ENCODE measurements at regions not wholly inside any gene's neighbourhood (a gene's known extent, or its start where the extent isn't known, plus 50 kb on each side); places are given as distances from the start of the nearest gene placed in this dataset.
A peak's percentile ranks its signal among the peaks of the same experiment; 100 is the strongest.

DNA sequence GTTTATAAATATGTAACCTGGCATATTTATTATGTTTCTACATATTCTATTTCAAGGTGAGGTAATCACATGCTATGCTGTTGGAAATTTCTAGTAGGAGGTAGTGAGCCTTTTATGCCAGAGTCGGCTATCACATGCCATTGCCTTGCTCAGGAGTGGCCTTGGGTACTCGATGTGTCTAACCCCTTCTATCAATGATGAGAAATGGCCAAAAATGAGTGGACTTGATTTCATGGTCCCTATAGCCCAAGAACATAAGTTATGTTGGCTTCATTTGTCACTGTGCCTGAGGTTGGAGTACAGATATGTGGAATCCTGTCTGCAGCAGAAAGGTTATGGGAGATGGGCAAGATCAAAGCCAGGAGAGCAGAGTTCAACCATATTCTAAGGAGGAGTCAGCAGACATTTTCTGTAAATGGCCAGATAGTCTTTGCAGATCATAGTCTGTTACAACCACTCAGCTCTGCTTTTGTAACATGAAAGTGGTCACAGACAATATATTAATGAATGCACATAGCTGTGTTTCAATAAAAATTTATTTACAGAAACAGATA lies 554.4 kb downstream of the PDCD6IP start:
- DNase-seq: no peak
- intact Hi-C loops (cut with DNase I, micrococcal nuclease): no loop called here
- ATAC-seq: no peak
- no peaks in the 10 kb centered on the region for H3K9me3 Mint-ChIP-seq (ENCODE audit: low read depth)
- H3K4me3 Mint-ChIP-seq: no peak overlapping the region
- no peaks in the 10 kb centered on the region for H3K4me1 Mint-ChIP-seq
- no peak overlapping the region for H3K27ac Mint-ChIP-seq
- H3K36me3 Mint-ChIP-seq (ENCODE audit: low read depth): no peaks in the 10 kb centered on the region
- POLR2A ChIA-PET: no interaction called here
- H3K27me3 Mint-ChIP-seq: no peaks in the 10 kb centered on the region
- CTCF ChIA-PET: no interaction called here

GRCh38 chr3:34357461-34357860 lies 559.0 kb downstream of the PDCD6IP start:
- ChIA-PET POLR2A (no interaction called here), CTCF (interaction anchor here (1.8 kb wide), 1 partner anchor 97 kb away, joined by 8 read pairs; no protein-coding TSS in a partner anchor)
- no peak for ATAC-seq
- Mint-ChIP-seq H3K9me3 (ENCODE audit: low read depth) (no peaks in the 10 kb centered on the region), H3K36me3 (ENCODE audit: low read depth) (no peaks in the 10 kb centered on the region), H3K4me3 (no peak overlapping the region), H3K4me1 (peaks cover 5% of the 10 kb centered on the region), H3K27me3 (no peaks in the 10 kb centered on the region), H3K27ac (no peak overlapping the region)
- intact Hi-C loops (cut with DNase I, micrococcal nuclease): no loop called here
- DNase-seq: no peak

- intact Hi-C loops (cut with DNase I, micrococcal nuclease): no loop called here
- Mint-ChIP-seq H3K27ac (no peak overlapping the region), H3K4me3 (no peak overlapping the region), H3K9me3 (ENCODE audit: low read depth) (no peaks in the 10 kb centered on the region), H3K4me1 (peaks cover 5% of the 10 kb centered on the region), H3K27me3 (no peaks in the 10 kb centered on the region), H3K36me3 (ENCODE audit: low read depth) (no peaks in the 10 kb centered on the region)
- ChIA-PET POLR2A (no interaction called here), CTCF (no interaction called here)
- no peak for DNase-seq
- ATAC-seq: no peak
These were observed 560.6 kb downstream of the PDCD6IP start for GRCh38 chr3:34359064-34359463.

GRCh38 chr3:34360713-34361112 lies 562.3 kb downstream of the PDCD6IP start:
- H3K27me3 Mint-ChIP-seq: no peaks in the 10 kb centered on the region
- ATAC-seq: no peak
- H3K4me3 Mint-ChIP-seq: no peak overlapping the region
- no peak for DNase-seq
- H3K27ac Mint-ChIP-seq: no peak overlapping the region
- H3K4me1 Mint-ChIP-seq: peaks cover 5% of the 10 kb centered on the region
- intact Hi-C loops (cut with DNase I, micrococcal nuclease): no loop called here
- no peaks in the 10 kb centered on the region for H3K36me3 Mint-ChIP-seq (ENCODE audit: low read depth)
- H3K9me3 Mint-ChIP-seq (ENCODE audit: low read depth): no peaks in the 10 kb centered on the region
- ChIA-PET CTCF (no interaction called here), POLR2A (no interaction called here)

GRCh38 chr3:34361921-34362320 lies 563.5 kb downstream of the PDCD6IP start:
- Mint-ChIP-seq H3K4me3 (no peak overlapping the region), H3K9me3 (ENCODE audit: low read depth) (no peaks in the 10 kb centered on the region), H3K36me3 (ENCODE audit: low read depth) (no peaks in the 10 kb centered on the region), H3K27ac (no peak overlapping the region), H3K27me3 (no peaks in the 10 kb centered on the region), H3K4me1 (peaks cover 5% of the 10 kb centered on the region)
- CTCF ChIA-PET: interaction anchor here (0.5 to 1.2 kb wide), 2 partner anchors 13 to 479 kb away, joined by 3 to 4 read pairs; no protein-coding TSS in a partner anchor
- POLR2A ChIA-PET: no interaction called here
- intact Hi-C loops (cut with DNase I, micrococcal nuclease): no loop called here
- DNase-seq (peak; percentile 18), ATAC-seq (peak; percentile 80)

DNA sequence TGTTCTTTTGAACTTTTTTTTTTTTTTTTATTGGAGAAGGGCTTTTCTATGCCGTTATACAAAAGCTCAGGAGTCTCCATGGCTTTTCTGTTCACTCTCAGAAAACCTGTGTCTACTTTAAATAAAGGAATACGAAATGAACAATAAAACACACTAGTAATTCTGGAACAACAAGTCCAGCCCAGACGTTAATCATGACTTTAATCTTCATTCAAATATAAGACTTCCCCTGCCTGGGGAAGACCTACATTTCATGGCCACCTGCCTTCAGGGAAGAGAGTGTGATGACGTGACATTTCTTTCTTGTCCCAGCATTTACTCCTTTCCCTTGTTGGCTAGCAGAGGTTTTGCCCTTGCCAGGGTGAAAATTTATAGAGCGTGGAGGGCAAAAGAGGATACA lies 564.5 kb downstream of the PDCD6IP start:
- Mint-ChIP-seq H3K4me1 (peaks cover 5% of the 10 kb centered on the region), H3K27me3 (no peaks in the 10 kb centered on the region), H3K36me3 (ENCODE audit: low read depth) (no peaks in the 10 kb centered on the region), H3K27ac (no peak overlapping the region), H3K4me3 (no peak overlapping the region), H3K9me3 (ENCODE audit: low read depth) (no peaks in the 10 kb centered on the region)
- no peak for DNase-seq
- intact Hi-C loops (cut with DNase I, micrococcal nuclease): no loop called here
- ATAC-seq: no peak
- ChIA-PET POLR2A (no interaction called here), CTCF (no interaction called here)

GRCh38 chr3:34363881-34364280 lies 565.5 kb downstream of the PDCD6IP start:
- intact Hi-C loops (cut with DNase I, micrococcal nuclease): no loop called here
- POLR2A ChIA-PET: no interaction called here
- Mint-ChIP-seq H3K36me3 (ENCODE audit: low read depth) (no peaks in the 10 kb centered on the region), H3K27ac (no peak overlapping the region), H3K27me3 (no peaks in the 10 kb centered on the region), H3K9me3 (ENCODE audit: low read depth) (no peaks in the 10 kb centered on the region), H3K4me1 (peaks cover 5% of the 10 kb centered on the region), H3K4me3 (no peak overlapping the region)
- CTCF ChIA-PET: interaction anchor here (0.6 kb wide), 2 partner anchors 63 to 1071 kb away, joined by 3 read pairs; no protein-coding TSS in a partner anchor
- no peak for DNase-seq
- ATAC-seq: no peak

DNA sequence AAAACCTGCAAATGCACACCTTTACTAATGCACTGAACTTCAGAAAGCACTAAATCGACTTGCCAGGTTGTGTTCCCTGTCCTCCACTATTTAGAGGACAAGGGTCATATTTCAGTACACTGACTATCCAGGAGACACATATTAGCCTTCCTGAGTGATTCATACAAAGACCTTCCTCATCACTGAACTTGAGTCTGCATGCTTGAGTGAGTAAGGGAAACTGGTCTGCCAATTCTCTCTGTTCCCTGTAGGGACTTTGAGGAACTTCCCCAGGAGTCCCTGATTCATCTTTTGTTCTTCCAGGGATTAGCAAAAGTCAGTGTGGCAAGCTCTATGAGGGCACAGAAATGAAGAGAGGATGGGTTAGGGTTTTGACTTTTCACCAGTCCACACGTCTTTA lies 565.9 kb downstream of the PDCD6IP start:
- Mint-ChIP-seq H3K4me3 (no peak overlapping the region), H3K4me1 (peaks cover 5% of the 10 kb centered on the region), H3K36me3 (ENCODE audit: low read depth) (no peaks in the 10 kb centered on the region), H3K27me3 (no peaks in the 10 kb centered on the region), H3K27ac (no peak overlapping the region), H3K9me3 (ENCODE audit: low read depth) (no peaks in the 10 kb centered on the region)
- ChIA-PET POLR2A (no interaction called here), CTCF (interaction anchor here (0.6 kb wide), 1 partner anchor 1071 kb away, joined by 3 read pairs; no protein-coding TSS in a partner anchor)
- intact Hi-C loops (cut with DNase I, micrococcal nuclease): no loop called here
- ATAC-seq: no peak
- no peak for DNase-seq

- H3K27me3 Mint-ChIP-seq: no peaks in the 10 kb centered on the region
- no peak overlapping the region for H3K4me3 Mint-ChIP-seq
- DNase-seq (no peak), ATAC-seq (no peak)
- H3K27ac Mint-ChIP-seq: no peak overlapping the region
- intact Hi-C loops (cut with DNase I, micrococcal nuclease): no loop called here
- no peaks in the 10 kb centered on the region for H3K9me3 Mint-ChIP-seq (ENCODE audit: low read depth)
- ChIA-PET POLR2A (no interaction called here), CTCF (no interaction called here)
- peaks cover 5% of the 10 kb centered on the region for H3K4me1 Mint-ChIP-seq
- no peaks in the 10 kb centered on the region for H3K36me3 Mint-ChIP-seq (ENCODE audit: low read depth)
These were observed 566.8 kb downstream of the PDCD6IP start for GRCh38 chr3:34365231-34365630.

GRCh38 chr3:34365771-34366170 lies 567.3 kb downstream of the PDCD6IP start:
- H3K4me1 Mint-ChIP-seq: peaks cover 5% of the 10 kb centered on the region
- no peaks in the 10 kb centered on the region for H3K36me3 Mint-ChIP-seq (ENCODE audit: low read depth)
- DNase-seq: no peak
- no peak overlapping the region for H3K4me3 Mint-ChIP-seq
- POLR2A ChIA-PET: no interaction called here
- CTCF ChIA-PET: no interaction called here
- ATAC-seq: no peak
- no peak overlapping the region for H3K27ac Mint-ChIP-seq
- intact Hi-C loops (cut with DNase I, micrococcal nuclease): no loop called here
- no peaks in the 10 kb centered on the region for H3K9me3 Mint-ChIP-seq (ENCODE audit: low read depth)
- H3K27me3 Mint-ChIP-seq: no peaks in the 10 kb centered on the region

DNA sequence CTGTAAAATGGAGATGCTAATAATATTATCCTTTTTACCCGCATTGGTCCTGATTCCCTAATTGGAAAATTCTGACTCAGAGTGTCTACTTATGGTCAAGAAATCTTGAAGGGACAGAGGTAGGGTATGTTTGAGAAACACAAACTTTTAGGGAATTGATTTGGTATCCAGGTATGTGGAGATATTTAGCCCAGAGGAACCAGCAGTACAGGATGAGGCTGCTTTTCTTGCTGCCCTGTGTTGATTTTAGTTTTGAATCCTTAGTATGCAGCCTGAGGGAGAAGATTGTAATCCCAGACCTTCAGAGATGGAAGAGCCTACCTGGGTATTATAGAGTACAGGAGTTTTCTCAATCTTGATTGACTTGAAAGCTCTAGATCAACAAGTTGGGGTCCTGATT lies 569.1 kb downstream of the PDCD6IP start:
- intact Hi-C loops (cut with DNase I, micrococcal nuclease): no loop called here
- H3K36me3 Mint-ChIP-seq (ENCODE audit: low read depth): no peaks in the 10 kb centered on the region
- peaks cover 2% of the 10 kb centered on the region for H3K9me3 Mint-ChIP-seq (ENCODE audit: low read depth)
- H3K4me3 Mint-ChIP-seq: no peak overlapping the region
- ChIA-PET CTCF (no interaction called here), POLR2A (no interaction called here)
- peaks cover 1% of the 10 kb centered on the region for H3K27me3 Mint-ChIP-seq
- no peak overlapping the region for H3K27ac Mint-ChIP-seq
- no peaks in the 10 kb centered on the region for H3K4me1 Mint-ChIP-seq
- no peak for ATAC-seq
- DNase-seq: no peak

- ATAC-seq: no peak
- peaks cover 1% of the 10 kb centered on the region for H3K27me3 Mint-ChIP-seq
- ChIA-PET CTCF (interaction anchor here (0.7 kb wide), 1 partner anchor 13 kb away, joined by 4 read pairs; no protein-coding TSS in a partner anchor), POLR2A (no interaction called here)
- no peaks in the 10 kb centered on the region for H3K4me1 Mint-ChIP-seq
- DNase-seq: no peak
- intact Hi-C loops (cut with DNase I, micrococcal nuclease): no loop called here
- no peaks in the 10 kb centered on the region for H3K36me3 Mint-ChIP-seq (ENCODE audit: low read depth)
- no peak overlapping the region for H3K27ac Mint-ChIP-seq
- H3K9me3 Mint-ChIP-seq (ENCODE audit: low read depth): peaks cover 2% of the 10 kb centered on the region
- no peak overlapping the region for H3K4me3 Mint-ChIP-seq
These were observed 576.1 kb downstream of the PDCD6IP start for GRCh38 chr3:34374521-34374920.

- ChIA-PET CTCF (no interaction called here), POLR2A (no interaction called here)
- intact Hi-C loops (cut with DNase I, micrococcal nuclease): no loop called here
- no peaks in the 10 kb centered on the region for H3K27me3 Mint-ChIP-seq
- peaks cover 2% of the 10 kb centered on the region for H3K9me3 Mint-ChIP-seq (ENCODE audit: low read depth)
- no peaks in the 10 kb centered on the region for H3K4me1 Mint-ChIP-seq
- H3K27ac Mint-ChIP-seq: no peak overlapping the region
- no peak for DNase-seq
- no peaks in the 10 kb centered on the region for H3K36me3 Mint-ChIP-seq (ENCODE audit: low read depth)
- no peak for ATAC-seq
- H3K4me3 Mint-ChIP-seq: no peak overlapping the region
These were observed 578.3 kb downstream of the PDCD6IP start for GRCh38 chr3:34376691-34377090.
